SJSA1 (cell line): ENCODE measurements at regions not wholly inside any gene's neighbourhood (a gene's known extent, or its start where the extent isn't known, plus 50 kb on each side); places are given as distances from the start of the nearest gene placed in this dataset.

Experiments
- DNase-seq, 2 experiments: peaks; one replicate each; pipeline ENCODE4 v3.0.0-alpha.2; 2015 to 2020; ENCODE audit warnings: low spot score in 2 of 2, low read depth in 1 of 2
- H3K27ac ChIP-seq: fragments of 250-450 bp; sonication (Bioruptor Pico); 2 replicates; pipeline ENCODE4 v1.5.1; 2020; ENCODE audit warnings: mild to moderate bottlenecking, moderate library complexity
- H3K27me3 ChIP-seq: fragments of 250-450 bp; sonication (Bioruptor Pico); replicated peaks from 2 replicates; pipeline ENCODE4 v1.5.1; 2020; ENCODE audit warnings: mild to moderate bottlenecking, moderate library complexity
- H3K36me3 ChIP-seq: fragments of 250-450 bp; sonication (Bioruptor Pico); 2 replicates; pipeline ENCODE4 v1.5.1; 2020; ENCODE audit warnings: mild to moderate bottlenecking
- H3K4me1 ChIP-seq: fragments of 250-450 bp; sonication (Bioruptor Pico); replicated peaks from 2 replicates; pipeline ENCODE4 v1.6.1; 2021; ENCODE audit warnings: mild to moderate bottlenecking
- H3K4me3 ChIP-seq: fragments of 250-450 bp; sonication (Bioruptor Pico); 2 replicates; pipeline ENCODE4 v1.5.1; 2020; ENCODE audit warnings: mild to moderate bottlenecking
- H3K9me3 ChIP-seq: fragments of 250-450 bp; sonication (Bioruptor Pico); replicated peaks from 2 replicates; pipeline ENCODE4 v1.5.1; 2020; ENCODE audit warnings: mild to moderate bottlenecking

GRCh38 chr20:6831461-6831860, 64.0 kb downstream of the BMP2 start:
- no peaks in the 10 kb centered on the region for H3K27me3 ChIP-seq

DNA sequence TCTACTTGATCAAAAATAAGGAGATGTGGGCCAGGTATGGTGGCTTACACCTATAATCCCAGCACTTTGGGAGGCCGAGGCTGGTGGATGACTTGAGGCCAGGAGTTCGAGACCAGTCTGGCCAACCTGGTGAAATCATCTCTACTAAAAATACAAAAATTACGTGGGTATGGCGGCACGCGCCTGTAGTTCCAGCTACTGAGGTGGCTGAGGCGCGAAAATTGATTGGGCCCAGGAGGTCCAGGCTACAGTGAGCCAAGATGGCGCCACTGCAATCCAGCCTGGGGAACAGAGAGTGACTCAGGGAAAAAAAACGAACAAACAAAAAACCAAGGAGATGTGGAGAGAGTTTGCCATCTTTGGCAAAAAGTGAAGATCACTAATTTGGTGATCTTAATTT, 65.3 kb downstream of the BMP2 start:
- Histone ChIP-seq H3K4me3 (no peak overlapping the region), H3K27me3 (no peaks in the 10 kb centered on the region), H3K27ac (no peak overlapping the region), H3K36me3 (no peaks in the 10 kb centered on the region), H3K4me1 (no peaks in the 10 kb centered on the region), H3K9me3 (no peaks in the 10 kb centered on the region)
- DNase-seq = no peak

More at GRCh38 chr20:6831461-6831860, 64.0 kb downstream of the BMP2 start:
- Histone ChIP-seq H3K4me1 (no peaks in the 10 kb centered on the region), H3K9me3 (no peaks in the 10 kb centered on the region), H3K27ac (no peak overlapping the region), H3K4me3 (no peak overlapping the region), H3K36me3 (no peaks in the 10 kb centered on the region)
- DNase-seq = no peak

GRCh38 chr20:6835609-6836008, 68.1 kb downstream of the BMP2 start:
- no peak for DNase-seq
- H3K36me3 ChIP-seq = no peaks in the 10 kb centered on the region
- H3K4me1 ChIP-seq = no peaks in the 10 kb centered on the region
- no peak overlapping the region for H3K27ac ChIP-seq
- no peaks in the 10 kb centered on the region for H3K9me3 ChIP-seq
- H3K27me3 ChIP-seq = no peaks in the 10 kb centered on the region
- no peak overlapping the region for H3K4me3 ChIP-seq

GRCh38 chr20:6836821-6837374, 69.4 kb downstream of the BMP2 start:
- H3K9me3 ChIP-seq = no peaks in the 10 kb centered on the region
- no peak overlapping the region for H3K27ac ChIP-seq
- no peaks in the 10 kb centered on the region for H3K27me3 ChIP-seq
- no peaks in the 10 kb centered on the region for H3K4me1 ChIP-seq
- H3K4me3 ChIP-seq = no peak overlapping the region
- no peaks in the 10 kb centered on the region for H3K36me3 ChIP-seq
- DNase-seq = no peak

GRCh38 chr20:6837730-6838129, 70.2 kb downstream of the BMP2 start:
- no peak for DNase-seq
- Histone ChIP-seq H3K4me1 (no peaks in the 10 kb centered on the region), H3K36me3 (no peaks in the 10 kb centered on the region), H3K9me3 (no peaks in the 10 kb centered on the region), H3K27me3 (no peaks in the 10 kb centered on the region), H3K4me3 (no peak overlapping the region), H3K27ac (no peak overlapping the region)

DNA sequence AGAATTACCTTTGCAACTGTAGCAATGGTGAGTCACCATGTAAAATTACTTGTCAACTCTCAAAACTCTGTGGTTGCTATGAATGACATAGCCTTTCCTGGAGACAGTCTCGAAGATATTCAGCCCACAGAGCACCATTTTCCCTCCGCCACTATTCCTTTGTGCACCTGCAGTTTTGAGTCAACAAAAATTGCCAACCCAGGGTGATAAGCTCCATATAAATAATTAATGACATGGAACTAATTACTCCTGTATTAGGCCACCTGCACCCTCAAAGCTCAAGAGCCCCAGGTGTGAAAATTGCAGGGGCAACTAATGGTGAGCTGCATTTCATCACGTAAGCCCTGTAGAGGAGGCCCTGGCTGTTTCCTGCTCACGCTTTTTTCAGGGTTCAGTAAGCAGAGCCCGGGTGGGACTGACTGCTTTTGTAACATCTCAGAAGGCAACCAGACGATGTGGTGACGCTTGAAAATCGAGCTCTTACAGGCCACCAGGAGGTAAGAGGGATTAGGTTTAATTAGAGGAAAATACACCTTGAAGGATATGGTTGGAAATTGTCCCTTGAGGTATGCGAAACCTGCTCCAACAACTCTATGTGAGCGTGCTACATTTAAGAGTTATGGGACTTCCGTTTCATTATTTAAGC, 70.8 kb downstream of the BMP2 start:
- H3K27me3 ChIP-seq = no peaks in the 10 kb centered on the region
- DNase-seq = no peak
- no peaks in the 10 kb centered on the region for H3K4me1 ChIP-seq
- H3K27ac ChIP-seq = no peak overlapping the region
- no peak overlapping the region for H3K4me3 ChIP-seq
- no peaks in the 10 kb centered on the region for H3K36me3 ChIP-seq
- no peaks in the 10 kb centered on the region for H3K9me3 ChIP-seq

GRCh38 chr20:6841128-6841527, 73.6 kb downstream of the BMP2 start:
- no peak for DNase-seq
- H3K4me3 ChIP-seq = no peak overlapping the region
- no peaks in the 10 kb centered on the region for H3K9me3 ChIP-seq
- H3K27me3 ChIP-seq = no peaks in the 10 kb centered on the region
- H3K27ac ChIP-seq = no peak overlapping the region
- no peaks in the 10 kb centered on the region for H3K36me3 ChIP-seq
- H3K4me1 ChIP-seq = no peaks in the 10 kb centered on the region

DNA sequence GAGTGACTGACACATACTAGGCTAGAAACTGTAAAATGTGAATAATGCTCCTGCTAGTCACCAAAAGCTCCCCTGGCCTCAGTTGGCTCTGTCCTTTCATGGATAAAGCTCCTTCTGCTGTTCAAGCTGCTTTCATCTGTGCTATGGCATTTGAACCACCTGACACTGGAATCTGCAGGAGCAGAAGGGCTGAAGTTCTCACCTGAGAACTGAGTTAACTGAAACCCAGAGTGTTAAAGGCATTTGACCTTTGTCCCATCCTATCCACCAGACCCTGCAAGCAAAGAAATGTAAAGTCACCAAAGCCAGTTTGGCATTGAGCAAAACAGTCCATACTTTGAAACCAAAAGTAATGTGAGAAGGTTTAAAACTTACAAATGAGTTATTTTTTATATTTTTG, 77.7 kb downstream of the BMP2 start:
- Histone ChIP-seq H3K4me1 (no peaks in the 10 kb centered on the region), H3K9me3 (no peaks in the 10 kb centered on the region), H3K27me3 (no peaks in the 10 kb centered on the region), H3K27ac (no peak overlapping the region), H3K4me3 (no peak overlapping the region), H3K36me3 (no peaks in the 10 kb centered on the region)
- DNase-seq = no peak

DNA sequence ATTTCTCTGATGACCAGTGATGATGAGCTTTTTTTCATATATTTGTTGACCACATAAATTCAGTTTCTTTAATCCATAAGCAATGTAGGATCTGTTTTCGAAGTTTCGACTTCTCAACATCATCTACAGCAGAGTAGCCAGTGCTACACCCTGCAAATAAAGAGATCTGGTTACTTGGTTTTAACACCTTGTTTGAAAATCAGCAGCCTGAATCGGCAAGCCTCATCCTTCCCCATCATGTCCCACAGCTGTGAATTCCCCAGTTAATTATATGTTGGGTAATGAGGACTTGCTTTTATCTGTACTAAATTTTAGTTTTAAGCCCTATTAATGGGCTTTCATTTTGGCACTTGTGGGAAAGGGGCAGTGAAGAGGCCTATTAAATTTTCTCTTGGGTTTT, 80.6 kb downstream of the BMP2 start:
- H3K27ac ChIP-seq = no peak overlapping the region
- H3K4me3 ChIP-seq = no peak overlapping the region
- DNase-seq = no peak
- no peaks in the 10 kb centered on the region for H3K4me1 ChIP-seq
- H3K36me3 ChIP-seq = no peaks in the 10 kb centered on the region
- H3K27me3 ChIP-seq = no peaks in the 10 kb centered on the region
- no peaks in the 10 kb centered on the region for H3K9me3 ChIP-seq

DNA sequence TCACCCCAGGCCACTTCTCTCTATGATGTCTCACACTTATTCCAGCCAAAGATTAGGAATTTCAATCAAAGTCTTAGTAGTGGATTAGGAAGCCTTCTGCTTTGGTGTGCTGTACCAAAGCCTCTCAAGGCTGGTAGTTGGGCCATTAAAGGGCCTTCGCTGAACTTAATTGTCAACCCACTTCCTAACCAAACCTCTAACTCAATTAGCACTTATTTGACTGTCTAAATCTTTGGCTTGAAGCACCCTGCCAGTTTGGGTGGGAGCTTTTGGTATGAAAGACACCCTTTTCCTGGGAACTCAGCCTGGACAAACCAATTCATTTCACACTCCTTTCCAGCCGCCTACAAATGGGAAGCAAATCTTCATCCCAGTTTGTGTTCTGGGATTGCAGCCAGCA, 81.5 kb downstream of the BMP2 start:
- no peak overlapping the region for H3K27ac ChIP-seq
- H3K4me3 ChIP-seq = no peak overlapping the region
- H3K27me3 ChIP-seq = no peaks in the 10 kb centered on the region
- no peaks in the 10 kb centered on the region for H3K4me1 ChIP-seq
- no peaks in the 10 kb centered on the region for H3K36me3 ChIP-seq
- no peaks in the 10 kb centered on the region for H3K9me3 ChIP-seq
- DNase-seq = no peak

GRCh38 chr20:6851136-6851535, 83.7 kb downstream of the BMP2 start:
- H3K36me3 ChIP-seq = no peaks in the 10 kb centered on the region
- H3K9me3 ChIP-seq = no peaks in the 10 kb centered on the region
- H3K4me3 ChIP-seq = no peak overlapping the region
- H3K27me3 ChIP-seq = no peaks in the 10 kb centered on the region
- H3K4me1 ChIP-seq = no peaks in the 10 kb centered on the region
- H3K27ac ChIP-seq = no peak overlapping the region
- no peak for DNase-seq

- Histone ChIP-seq H3K36me3 (no peaks in the 10 kb centered on the region), H3K27ac (no peak overlapping the region), H3K27me3 (no peaks in the 10 kb centered on the region), H3K4me3 (no peak overlapping the region), H3K4me1 (no peaks in the 10 kb centered on the region), H3K9me3 (no peaks in the 10 kb centered on the region)
- DNase-seq = no peak
Measured at GRCh38 chr20:6852478-6852877, 85.0 kb downstream of the BMP2 start.

DNA sequence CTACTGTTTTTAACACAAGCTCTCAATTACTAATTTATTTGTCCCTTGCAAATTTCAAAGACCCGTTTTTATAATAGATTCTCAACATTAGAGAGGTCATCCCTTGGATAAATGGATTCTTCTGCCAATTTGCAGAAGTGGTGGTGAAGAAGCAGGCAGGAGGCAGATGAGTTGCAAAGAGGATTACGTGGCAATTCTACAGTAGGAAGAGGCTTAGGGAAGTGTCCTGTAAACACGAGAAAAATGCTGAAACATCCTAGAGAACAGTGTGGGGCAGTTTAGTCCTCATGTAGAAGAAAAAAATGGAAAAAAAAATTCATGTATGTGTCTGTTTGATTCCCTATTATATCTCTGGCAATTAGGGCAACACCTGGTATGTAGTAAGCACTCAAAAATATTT, 87.6 kb downstream of the BMP2 start:
- H3K36me3 ChIP-seq = no peaks in the 10 kb centered on the region
- H3K9me3 ChIP-seq = no peaks in the 10 kb centered on the region
- H3K27me3 ChIP-seq = no peaks in the 10 kb centered on the region
- no peak overlapping the region for H3K27ac ChIP-seq
- H3K4me3 ChIP-seq = no peak overlapping the region
- H3K4me1 ChIP-seq = no peaks in the 10 kb centered on the region
- no peak for DNase-seq

GRCh38 chr20:6855796-6856195, 88.3 kb downstream of the BMP2 start:
- H3K4me3 ChIP-seq = no peak overlapping the region
- H3K4me1 ChIP-seq = no peaks in the 10 kb centered on the region
- H3K9me3 ChIP-seq = no peaks in the 10 kb centered on the region
- no peak overlapping the region for H3K27ac ChIP-seq
- no peaks in the 10 kb centered on the region for H3K36me3 ChIP-seq
- no peak for DNase-seq
- H3K27me3 ChIP-seq = no peaks in the 10 kb centered on the region

DNA sequence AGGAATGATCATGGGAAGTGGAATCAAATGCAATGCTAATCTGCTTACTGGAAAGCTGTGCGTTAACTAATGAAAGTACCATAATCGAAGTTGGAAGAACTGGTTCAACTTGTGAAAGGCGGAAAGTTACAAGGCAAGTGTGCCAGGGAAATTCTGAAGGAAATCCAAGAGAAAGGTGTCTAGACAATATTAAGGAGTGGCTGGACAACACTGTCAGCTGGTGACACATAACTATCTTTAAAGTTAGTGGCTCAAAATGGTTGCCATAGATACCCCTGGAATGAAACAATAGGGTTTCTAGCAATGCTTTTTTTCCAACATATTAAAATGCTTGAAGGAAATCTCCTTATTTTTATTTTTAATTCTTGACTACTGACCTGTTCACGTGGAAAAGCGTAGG, 90.4 kb downstream of the BMP2 start:
- no peak for DNase-seq
- no peak overlapping the region for H3K27ac ChIP-seq
- no peak overlapping the region for H3K4me3 ChIP-seq
- H3K9me3 ChIP-seq = no peaks in the 10 kb centered on the region
- no peaks in the 10 kb centered on the region for H3K36me3 ChIP-seq
- no peaks in the 10 kb centered on the region for H3K4me1 ChIP-seq
- H3K27me3 ChIP-seq = no peaks in the 10 kb centered on the region
